ENCODE measurements at regions not wholly inside any gene's neighbourhood (a gene's known extent, or its start where the extent isn't known, plus 50 kb on each side); places are given as distances from the start of the nearest gene placed in this dataset.
A peak's percentile ranks its signal among the peaks of the same experiment; 100 is the strongest.
"Not testable (repeated sequence)": the region's sequence is repeated elsewhere in the genome, so short reads cannot be mapped to it uniquely, and the experiment has no call there.

DNA sequence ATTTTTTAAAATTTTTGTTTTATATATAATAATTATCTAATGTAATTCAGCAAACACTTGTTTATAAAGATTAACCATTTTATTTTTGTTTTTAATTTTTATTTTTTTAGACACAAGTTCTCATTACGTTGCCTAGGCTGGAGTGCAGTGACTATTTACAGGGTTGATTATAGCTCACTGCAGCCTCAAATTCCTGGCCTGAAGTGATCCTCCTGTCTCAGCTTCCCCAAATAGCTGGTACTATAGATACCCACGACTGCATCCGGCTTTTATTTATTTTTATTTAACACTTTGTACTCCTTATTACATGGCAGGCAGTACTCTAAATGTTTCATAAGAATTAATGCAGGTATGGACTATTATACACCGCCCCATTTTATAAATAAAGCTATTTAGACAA, 288.7 kb downstream of the MDFIC start:
- no peak for DNase-seq (ENCODE audit: low read depth)

DNA sequence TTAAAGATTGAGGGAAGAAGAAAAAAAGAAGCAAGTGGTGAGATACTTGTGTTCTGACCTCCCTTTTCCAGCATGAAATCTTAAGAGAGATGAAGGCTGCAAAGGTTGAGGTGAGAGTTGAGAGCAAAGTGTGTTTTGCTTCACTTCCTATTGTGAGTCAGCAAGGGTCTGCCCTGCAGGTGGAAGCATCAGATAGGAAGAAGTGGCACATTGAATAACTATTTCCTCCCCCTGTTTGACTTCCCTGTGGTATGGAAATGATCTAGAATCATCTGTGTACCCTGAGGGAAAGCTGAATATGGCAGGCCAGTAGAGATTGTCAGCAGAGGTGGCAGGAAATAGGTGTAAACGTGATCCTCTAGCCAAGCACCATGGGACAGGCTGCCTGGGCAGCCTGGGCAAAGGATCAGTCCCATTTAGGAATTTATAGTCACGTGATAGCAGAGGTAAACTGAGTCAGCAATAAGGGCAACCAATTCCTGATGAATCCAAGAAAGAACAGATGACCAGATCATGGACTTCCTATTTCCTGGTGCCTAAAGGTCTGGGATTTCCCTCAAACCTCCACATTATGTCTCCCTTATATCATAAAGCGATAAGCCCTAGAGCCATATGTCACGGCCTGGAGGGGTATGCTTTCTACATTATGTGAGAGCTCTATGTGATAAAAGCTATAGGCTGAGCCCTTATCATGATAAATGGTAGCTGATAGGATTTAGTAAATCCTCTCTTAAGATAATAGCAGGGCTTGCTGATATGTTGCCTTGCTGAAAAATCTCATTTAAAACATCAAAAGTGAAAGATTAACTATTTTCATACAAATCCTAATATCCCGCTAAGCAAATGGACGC, 287.0 kb downstream of the MDFIC start:
- no peak for DNase-seq (ENCODE audit: low read depth)

- not testable (repeated sequence) for DNase-seq (ENCODE audit: low read depth)
Observed at GRCh38 chr7:115206374-115206773, 284.5 kb downstream of the MDFIC start.

- DNase-seq (ENCODE audit: low read depth): no peak
Observed at GRCh38 chr7:115198143-115198542, 276.2 kb downstream of the MDFIC start.

DNA sequence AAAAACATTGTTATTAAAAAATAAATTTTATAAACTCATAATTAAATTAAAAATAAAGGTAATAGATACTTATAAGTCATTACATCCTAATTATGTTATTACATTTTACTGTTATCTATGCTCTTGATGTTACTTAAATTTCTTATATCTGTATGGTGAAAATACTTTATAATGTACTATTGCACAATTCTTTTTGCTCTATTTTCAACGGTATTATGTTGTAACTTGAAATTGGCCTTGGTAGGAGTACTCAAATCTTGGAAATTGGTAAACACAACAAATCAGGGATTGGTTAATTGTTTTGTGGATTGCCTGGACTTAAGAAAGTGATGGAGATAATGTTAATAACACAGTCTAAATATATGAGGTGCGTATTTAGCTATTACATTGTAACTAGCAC, 273.3 kb downstream of the MDFIC start:
- no peak for DNase-seq (ENCODE audit: low read depth)

GRCh38 chr7:115191526-115191925, 269.6 kb downstream of the MDFIC start:
- no peak for DNase-seq (ENCODE audit: low read depth)

DNA sequence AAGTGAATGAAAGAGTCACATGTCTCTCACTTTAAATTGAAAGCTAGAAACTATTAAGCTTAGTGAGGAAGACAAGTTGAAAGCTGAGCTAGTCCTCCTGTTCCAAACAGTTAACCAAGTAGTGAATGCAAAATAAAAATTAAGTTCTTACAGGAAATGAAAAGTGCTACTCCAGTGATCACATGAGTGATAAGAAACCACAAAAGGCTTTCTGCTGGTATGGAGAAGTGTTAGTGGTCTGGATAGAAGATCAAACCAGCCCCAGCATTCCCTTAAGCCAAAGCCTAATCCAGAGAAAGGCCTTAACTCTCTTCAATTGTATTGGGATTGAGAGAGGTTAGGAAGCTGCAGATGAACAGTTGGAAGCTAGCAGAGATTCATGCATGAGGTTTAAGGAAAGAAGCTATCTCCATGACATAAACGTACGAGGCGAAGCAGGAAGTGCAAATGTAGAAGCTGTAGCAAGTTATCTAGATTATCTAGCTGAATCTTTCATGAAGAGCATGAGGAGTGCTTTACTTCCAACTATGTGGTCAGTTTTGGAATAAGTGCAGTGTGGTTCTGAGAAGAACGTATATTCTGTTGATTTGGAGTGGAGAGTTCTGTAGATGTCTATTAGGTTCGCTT, 261.6 kb downstream of the MDFIC start:
- no peak for DNase-seq (ENCODE audit: low read depth)

DNA sequence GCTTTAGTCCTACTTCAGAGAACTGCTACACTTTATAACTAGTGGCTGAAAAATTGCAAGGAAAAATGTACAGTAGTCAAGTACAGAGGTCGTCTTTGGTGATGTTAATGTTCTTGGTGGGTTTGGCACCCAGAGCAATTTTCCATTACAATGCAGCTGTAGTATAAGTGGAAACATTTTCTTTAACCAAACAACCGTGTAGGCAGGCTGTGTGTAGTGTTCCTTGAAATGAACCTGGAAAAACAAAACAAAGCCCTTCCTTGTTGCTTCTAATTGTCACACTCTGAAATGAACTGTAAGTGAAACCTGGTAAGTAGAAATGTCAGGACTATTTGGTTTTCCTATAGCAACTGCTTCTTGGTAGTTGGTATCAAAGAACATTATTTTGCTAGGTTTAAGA, 256.9 kb downstream of the MDFIC start:
- DNase-seq (ENCODE audit: low read depth): peak; percentile 4

DNA sequence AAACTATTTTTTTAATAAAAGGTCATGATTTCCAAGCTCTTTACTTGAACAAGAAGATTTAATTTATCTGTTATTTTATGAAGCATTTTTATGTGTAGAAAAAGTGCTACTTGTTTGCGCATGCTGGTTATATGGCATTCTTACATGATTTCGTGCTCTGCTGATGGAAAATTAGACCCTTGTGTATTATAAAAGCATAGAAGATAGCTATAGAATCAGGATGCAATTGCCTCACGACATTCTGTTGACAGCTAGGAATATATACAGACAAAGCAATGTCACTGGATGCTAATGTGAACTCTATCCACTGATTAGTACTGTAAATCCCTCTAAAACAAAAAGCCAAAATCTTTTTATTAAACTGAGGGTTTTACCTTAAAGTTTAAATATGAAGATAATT, 255.9 kb downstream of the MDFIC start:
- no peak for DNase-seq (ENCODE audit: low read depth)

DNA sequence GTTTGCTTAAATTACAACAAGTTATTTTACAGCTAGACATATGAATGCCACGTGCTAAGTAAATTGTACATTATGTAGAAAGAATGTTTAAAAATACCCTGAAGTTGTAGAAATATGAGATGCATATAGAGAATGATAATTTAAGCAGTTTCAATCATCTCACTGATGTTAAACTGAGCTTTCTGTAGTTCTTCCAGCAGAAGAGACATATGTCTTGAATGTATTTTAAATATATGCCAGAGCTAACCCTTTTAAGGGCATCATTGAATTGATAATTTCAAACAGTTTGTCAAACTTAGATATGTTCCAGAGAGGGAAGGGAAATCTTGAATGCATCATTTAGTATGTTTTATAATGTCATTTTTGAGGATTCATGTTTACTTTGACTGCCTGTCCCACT, 255.2 kb downstream of the MDFIC start:
- no peak for DNase-seq (ENCODE audit: low read depth)

DNA sequence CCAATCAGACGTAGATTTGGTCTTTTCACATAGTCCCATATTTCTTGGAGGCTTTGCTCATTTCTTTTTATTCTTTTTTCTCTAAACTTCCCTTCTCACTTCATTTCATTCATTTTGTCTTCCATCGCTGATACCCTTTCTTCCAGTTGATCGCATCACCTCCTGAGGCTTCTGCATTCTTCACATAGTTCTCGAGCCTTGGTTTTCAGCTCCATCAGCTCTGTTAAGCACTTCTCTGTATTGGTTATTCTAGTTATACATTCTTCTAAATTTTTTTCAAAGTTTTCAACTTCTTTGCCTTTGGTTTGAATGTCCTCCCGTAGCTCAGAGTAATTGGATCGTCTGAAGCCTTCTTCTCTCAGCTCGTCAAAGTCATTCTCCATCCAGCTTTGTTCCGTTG, 250.5 kb downstream of the MDFIC start:
- DNase-seq (ENCODE audit: low read depth): not testable (repeated sequence)

GRCh38 chr7:115153769-115154477, 232.0 kb downstream of the MDFIC start:
- DNase-seq (ENCODE audit: low read depth): no peak

DNA sequence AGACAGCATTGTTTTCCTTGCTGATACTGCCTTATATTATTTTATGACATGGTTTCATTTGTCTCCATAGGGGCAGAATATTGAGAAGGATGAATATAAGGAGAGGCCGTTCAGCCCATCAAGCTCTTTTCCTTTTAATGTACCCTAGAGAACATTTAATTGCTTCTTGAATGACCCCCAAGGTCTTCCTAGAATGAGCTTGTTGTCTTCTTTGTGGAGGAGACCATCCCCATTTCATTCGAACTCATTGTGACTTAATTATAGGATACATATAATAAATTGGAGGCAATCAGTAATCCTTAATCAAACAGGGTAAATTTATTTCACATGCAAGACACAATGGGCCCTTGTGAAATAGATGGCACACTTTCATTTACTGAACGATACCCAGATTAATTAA, 231.3 kb downstream of the MDFIC start:
- no peak for DNase-seq (ENCODE audit: low read depth)

DNA sequence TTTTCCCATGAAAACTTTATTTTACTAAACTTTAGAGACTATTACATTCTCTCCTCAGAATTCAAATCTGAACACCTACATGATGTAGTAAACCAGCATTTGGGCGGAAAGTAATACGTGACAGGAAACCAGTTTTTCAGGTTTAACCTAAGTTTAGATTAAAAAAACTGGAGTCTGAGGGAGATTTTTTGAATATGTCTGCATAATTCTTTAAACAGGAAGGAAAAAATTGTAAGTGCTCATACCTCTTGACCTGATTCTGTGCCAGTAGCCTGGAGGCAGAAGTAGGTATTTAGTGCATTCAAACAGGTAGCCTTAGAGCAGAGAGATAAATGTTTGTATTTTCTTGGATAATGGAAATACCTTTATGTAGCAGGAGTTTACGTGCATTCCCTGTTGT, 224.3 kb downstream of the MDFIC start:
- DNase-seq (ENCODE audit: low read depth): no peak

GRCh38 chr7:115145512-115145911, 223.6 kb downstream of the MDFIC start:
- DNase-seq (ENCODE audit: low read depth): no peak

DNA sequence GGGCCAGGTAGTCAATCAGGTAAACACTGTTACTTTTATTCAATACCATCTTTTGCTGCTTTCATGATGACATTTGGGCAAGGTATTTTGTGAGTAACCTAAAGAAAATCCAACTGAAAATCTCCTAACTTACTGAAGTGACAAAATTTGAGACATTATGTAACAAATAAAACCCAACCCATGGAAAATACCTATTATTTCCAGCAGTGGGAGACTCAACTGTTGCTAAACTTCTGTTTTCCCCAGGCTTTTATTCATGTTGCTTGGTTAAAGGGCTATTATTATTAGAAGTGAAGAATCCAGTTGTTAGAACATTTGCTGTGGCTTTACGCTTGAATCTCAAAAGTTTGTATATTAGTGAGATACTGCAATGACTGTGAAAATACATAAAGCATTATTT, 215.9 kb downstream of the MDFIC start:
- DNase-seq (ENCODE audit: low read depth): no peak

DNA sequence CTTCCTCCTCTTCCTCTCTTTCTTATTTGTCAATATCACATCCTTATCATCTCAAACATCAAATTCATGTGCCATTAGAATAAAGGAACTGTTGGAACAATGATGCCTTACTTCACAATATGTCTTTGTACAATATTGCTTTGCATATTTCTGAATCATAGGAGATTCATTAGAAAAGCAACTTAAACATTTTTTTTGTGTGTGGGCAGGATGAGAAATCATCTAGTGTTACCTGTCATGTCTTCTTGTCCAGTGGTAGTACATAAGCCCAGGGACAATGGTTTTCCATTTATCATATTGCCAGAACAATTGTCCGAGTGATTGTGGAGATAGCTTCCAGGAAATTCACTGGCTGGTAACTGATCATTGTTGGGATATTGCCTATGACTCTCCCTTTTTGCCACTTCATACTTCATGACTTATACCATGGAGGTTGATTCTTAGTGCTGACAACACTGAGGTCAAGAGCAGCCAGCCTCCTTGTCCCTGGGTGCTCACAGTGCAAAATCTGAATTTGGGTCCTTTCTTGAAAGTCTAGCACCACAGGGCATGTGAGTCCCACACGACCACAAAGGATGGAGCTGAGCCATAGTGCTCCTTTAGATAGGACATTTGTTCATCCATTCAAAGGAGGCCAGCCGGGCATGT, 215.0 kb downstream of the MDFIC start:
- DNase-seq (ENCODE audit: low read depth): no peak

DNA sequence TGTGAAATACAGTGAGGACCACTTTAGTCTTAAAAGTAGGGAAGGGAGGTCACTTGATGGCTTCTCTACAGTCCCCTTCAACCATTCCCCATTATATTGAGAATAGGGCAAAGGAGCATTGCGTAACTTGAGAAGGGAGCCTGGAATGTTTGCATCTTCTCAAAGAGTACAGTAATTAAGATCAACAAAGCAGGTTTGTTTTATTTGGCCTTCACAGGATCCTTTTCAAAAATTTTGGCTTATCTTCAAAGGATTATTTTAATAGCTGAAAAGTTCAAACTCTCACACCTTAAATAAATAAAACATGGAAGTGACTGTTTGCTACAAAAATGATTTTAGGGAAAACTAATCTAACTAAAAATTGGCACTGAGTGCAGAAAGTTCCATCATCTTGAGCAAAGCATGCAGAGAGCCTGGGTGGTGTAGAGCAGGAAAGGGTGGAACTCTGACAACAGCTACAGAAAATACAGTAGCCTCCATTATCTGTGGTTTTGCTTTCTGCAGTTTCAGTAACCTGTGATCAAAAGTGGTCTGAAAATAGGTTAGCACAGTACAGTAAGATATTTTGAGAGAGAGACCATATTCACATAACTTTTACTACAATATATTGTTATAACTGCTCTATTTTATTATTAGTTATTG, 214.0 kb downstream of the MDFIC start:
- no peak for DNase-seq (ENCODE audit: low read depth)

DNA sequence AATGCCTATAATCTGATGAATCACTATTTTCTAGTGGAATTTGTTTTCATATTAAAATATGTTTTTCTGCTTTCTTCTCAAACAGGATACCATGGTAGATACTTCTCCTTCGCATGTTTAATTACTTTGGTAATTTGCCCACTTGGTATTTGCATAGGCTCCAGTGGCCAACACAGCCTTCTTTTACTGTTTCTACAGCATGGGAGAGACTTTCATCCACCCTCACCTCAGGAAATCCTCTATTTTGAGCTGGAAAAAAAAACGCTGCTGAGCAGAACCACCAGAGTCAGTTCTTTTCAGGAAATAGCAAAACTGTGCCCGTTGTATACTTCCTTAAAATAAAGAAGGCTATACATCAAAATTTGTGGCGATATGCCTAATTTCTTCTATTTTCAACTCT, 213.3 kb downstream of the MDFIC start:
- no peak for DNase-seq (ENCODE audit: low read depth)

- no peak for DNase-seq (ENCODE audit: low read depth)
Observed at GRCh38 chr7:115133248-115133647, 211.4 kb downstream of the MDFIC start.

DNA sequence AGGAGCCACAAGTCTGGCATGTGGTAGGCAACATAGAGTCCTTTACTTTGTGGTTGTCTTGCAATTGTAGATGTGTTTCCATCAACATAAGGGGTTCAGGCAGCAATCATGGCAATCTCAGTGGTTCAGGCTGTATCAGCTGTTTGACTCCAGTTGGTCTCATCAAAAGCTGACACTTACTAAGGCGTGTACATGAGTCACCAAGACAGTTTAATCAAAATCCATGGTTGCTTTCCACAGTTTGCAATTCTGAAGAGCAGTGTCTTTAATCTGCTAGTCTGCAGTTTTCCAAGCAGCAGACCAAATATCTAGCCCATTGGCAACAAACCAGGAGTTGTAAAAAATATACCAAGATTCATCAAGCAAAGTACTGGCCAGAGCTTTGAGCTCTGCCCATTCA, 210.2 kb downstream of the MDFIC start:
- DNase-seq (ENCODE audit: low read depth): no peak

- no peak for DNase-seq (ENCODE audit: low read depth)
Observed at GRCh38 chr7:115128154-115128553, 206.3 kb downstream of the MDFIC start.

All from forelimb muscle (tissue), 1 donor.